Gastroesophageal sphincter (tissue), 3 donors: ENCODE measurements at regions not wholly inside any gene's neighbourhood (a gene's known extent, or its start where the extent isn't known, plus 50 kb on each side); places are given as distances from the start of the nearest gene placed in this dataset.

Source experiments
- CTCF ChIP-seq, 4 experiments: fragments of 200-600 bp in 2 of 4; fragments of 450-650 bp in 2 of 4; sonication (generic) in 1 of 4; IDR thresholded peaks; one replicate each; pipeline ENCODE4 v1.5.1; 2017 to 2019; ENCODE audit warnings: antibody characterized with exemption in 4 of 4, mild to moderate bottlenecking in 2 of 4, moderate library complexity in 2 of 4
- EP300 ChIP-seq: sonication (generic); formaldehyde crosslinking; IDR thresholded peaks from one replicate; pipeline ENCODE4 v1.6.1; 2017; ENCODE audit warnings: antibody characterized with exemption, mild to moderate bottlenecking
- POLR2A ChIP-seq, 2 donors: fragments of 450-650 bp; IDR thresholded peaks; one replicate each; pipeline ENCODE4 v1.6.1; 2017; ENCODE audit warnings: antibody characterized with exemption in 2 of 2, mild to moderate bottlenecking in 2 of 2, moderate library complexity in 1 of 2
- POLR2AphosphoS5 ChIP-seq: sonication (generic); formaldehyde crosslinking; IDR thresholded peaks from one replicate; pipeline ENCODE4 v1.6.1; 2017; ENCODE audit warnings: antibody characterized with exemption

- TF ChIP-seq CTCF (IDR thresholded peaks at IDR 0.05) = no peak
- no peak for TF ChIP-seq POLR2A (IDR thresholded peaks at IDR 0.05)
- TF ChIP-seq POLR2AphosphoS5 = no peak
- TF ChIP-seq EP300 = no peak
These were observed 1002.8 kb downstream of the TRHDE start for GRCh38 chr12:73274976-73275375.
